ENCODE measurements at regions not wholly inside any gene's neighbourhood (a gene's known extent, or its start where the extent isn't known, plus 50 kb on each side); places are given as distances from the start of the nearest gene placed in this dataset.

- DNase-seq: no peak
Observed at GRCh38 chr11:104522123-104522522, 358.2 kb upstream of the PDGFD start.

GRCh38 chr11:104510169-104510568, 346.2 kb upstream of the PDGFD start:
- no peak for DNase-seq

- no peak for DNase-seq
Observed at GRCh38 chr11:104490182-104490581, 326.2 kb upstream of the PDGFD start.

- DNase-seq: no peak
Observed at GRCh38 chr11:104488561-104488960, 324.6 kb upstream of the PDGFD start.

GRCh38 chr11:104487046-104487806, 323.3 kb upstream of the PDGFD start:
- no peak for DNase-seq

DNA sequence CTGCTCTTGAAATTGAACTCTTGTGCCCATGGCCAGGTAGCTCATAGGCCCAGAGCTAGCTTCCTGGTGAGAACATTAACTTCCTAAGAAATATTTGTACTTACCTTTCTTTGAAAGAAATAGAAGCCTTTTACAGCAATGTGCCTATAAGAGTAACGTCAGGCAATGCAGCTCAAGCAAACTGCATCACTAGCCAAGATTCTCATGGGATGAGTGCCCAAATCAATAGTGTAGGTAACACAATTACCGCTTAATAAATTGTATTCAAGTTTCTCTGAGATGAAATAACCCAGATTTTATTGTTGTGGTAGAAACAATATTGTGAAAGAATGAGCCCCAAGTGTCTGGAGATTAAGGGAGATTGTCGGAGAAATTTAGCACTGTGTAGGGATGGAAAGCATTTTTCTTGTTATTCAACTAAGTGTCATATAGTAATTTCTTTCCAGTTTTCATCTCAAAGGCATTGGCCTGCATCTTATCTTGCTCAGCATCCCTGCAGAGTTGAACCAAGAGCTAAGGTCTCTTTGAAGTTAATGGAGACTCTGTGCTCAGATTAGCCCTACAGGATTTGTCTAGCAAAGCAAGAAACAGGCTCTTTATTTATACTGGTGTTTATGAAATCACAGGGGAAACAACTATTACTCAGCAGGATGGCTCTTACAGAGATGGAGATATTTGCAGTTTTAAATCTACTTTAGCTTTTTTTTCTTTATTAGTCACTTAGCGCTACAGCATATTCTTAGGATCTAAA, 321.0 kb upstream of the PDGFD start:
- no peak for DNase-seq

- DNase-seq: no peak
Observed at GRCh38 chr11:104476898-104477297, 313.0 kb upstream of the PDGFD start.

- no peak for DNase-seq
Observed at GRCh38 chr11:104476454-104476853, 312.5 kb upstream of the PDGFD start.

DNA sequence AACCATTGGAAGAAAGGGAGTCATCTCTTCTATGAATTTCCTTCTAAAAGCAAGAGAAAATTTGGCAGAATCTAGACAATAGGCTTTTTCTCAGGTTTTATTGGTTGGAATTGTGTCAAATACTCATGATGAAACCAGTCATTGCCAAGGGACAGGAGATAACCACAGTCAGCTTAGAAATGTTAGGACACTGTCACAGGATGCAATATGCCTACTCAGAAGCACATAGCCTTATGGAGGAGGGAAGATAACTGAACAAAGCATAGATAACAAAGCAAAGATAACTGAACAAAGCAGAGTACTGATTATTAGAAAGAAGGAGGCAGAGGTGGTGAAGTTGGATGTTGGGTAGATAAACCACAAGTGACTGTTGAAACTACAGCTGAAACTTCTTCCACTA, 303.5 kb upstream of the PDGFD start:
- DNase-seq: no peak

DNA sequence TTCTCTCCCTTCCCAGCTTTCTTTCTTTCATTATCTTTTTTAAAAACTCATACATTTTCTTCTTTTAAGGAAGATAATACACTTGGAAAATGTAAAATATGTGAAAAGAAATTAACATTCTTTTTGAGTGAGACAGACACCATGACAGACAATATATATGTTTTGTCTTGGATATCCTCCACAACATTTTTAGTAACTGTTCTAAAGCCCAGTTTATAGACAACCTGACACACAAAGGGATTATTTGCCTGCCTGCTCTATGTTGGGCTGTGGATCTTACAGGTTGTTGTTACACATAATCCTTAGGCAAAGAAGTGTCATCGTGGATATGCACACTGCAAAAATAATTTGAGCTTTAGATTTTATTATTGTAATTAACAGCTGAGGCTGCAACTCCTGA, 301.4 kb upstream of the PDGFD start:
- DNase-seq: no peak

DNA sequence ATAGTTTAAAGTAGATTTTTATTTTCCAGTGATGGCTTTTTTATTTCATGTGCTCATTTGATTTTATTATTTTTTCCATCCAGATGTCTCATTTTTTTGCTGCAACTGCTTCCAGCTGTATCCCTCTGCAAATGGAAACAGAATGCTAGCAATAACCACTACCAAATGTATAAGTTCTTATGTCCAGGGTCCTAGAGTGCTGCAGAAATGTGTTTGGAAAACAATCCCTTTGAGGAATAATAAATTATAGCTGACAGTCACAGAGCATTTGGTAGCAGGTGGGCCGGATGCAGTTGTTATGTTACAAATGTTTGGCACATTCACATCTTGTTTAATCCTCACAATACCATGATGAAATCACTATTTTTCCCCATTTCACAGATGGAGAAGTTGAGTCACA, 300.7 kb upstream of the PDGFD start:
- no peak for DNase-seq

DNA sequence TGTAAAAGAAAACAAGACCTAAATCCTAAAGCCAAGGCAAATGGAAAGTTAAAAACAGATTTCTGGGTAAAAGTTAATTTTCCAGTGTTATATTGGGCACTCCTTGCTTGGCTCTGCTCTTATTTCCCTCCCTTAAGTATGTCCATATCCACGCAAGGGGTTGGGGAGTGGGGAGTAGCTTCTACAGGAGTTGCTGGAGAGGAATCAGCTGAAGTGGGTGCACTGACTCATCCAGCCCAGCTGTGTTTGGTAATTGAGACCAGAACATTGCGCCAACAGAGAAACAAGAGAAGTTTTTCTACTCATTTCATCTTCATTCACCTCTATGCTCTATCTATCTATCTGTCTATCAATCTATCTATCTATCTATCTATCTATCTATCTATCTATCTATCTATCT, 298.4 kb upstream of the PDGFD start:
- DNase-seq: no peak

GRCh38 chr11:104451197-104451893, 287.4 kb upstream of the PDGFD start:
- no peak for DNase-seq

DNA sequence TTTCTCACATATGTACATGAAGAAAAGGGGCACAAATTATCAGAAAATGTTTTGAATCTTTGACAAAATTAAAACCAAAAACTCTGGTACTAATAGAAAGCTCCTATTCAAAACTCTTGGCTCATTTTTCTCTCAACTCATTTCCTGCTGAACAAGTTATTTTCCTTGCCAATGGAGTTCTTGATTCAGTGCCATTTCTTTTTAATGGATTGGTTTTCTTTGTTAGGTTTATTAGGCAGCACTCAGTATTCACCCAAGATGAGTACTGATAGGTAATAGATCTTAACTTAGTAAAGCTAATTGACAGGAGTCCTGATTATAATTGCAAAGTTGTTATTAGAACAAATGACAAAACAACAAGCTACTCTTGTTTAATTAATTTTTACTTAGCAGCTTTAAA, 279.4 kb upstream of the PDGFD start:
- DNase-seq: no peak

- peak; percentile 48 for DNase-seq
Observed at GRCh38 chr11:104442321-104442720, 278.4 kb upstream of the PDGFD start.

GRCh38 chr11:104435494-104435893, 271.5 kb upstream of the PDGFD start:
- DNase-seq: no peak

DNA sequence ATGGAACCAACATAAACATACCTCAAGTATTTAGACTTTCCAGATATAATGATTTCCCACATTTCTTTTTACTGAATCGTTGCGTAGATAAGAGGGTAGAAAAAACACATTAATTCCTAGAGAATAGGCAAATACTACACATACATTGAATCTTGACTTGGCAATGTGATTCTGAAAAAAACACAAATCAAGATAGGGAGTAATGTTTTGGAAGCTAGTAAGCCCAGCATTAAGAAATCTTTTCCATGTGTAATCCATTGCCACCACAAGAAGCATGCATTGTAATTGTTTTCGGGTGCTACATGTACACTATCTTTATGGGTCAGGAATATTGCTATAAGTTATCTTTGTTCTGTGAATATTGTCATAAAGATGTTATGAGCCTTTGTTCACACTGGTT, 269.8 kb upstream of the PDGFD start:
- DNase-seq: no peak

DNA sequence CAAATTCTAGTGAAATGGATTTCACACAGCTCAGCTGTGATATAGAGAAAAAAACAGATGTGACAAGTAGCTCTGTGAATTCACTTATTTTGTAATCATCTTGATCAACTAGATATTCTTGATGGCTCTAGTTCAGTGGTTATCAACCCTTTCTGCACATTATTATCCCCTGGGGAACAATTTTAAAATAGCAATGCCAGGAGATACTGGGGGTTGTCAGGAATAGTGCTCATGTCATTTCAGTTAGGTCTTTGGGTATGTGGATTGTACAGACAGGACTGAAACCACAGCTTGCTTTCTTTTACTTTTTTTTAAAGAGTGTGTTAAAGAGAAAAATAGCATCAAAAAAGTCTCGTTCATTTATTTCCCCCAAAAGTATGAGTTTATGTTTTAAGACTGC, 269.0 kb upstream of the PDGFD start:
- no peak for DNase-seq

- no peak for DNase-seq
Observed at GRCh38 chr11:104432526-104432925, 268.6 kb upstream of the PDGFD start.

- DNase-seq: no peak
Observed at GRCh38 chr11:104422324-104422944, 258.5 kb upstream of the PDGFD start.

DNA sequence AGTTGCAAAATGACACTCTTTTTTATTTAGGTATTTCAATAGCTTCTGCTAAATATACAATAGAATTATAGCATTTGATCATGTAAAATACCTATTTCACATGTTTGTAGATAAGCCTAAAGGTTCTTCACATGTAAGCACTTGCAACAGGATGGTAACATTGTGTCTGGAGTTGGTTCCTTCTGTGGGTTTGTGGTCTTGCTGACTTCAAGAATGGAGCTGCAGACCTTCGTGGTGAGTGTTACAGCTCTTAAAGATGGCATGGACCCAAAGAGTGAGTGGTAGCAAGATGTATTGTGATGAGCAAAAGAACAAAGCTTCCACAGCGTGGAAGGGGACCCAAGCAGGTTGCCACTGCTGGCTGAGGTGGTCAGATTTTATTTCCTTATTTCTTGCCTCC, 246.4 kb upstream of the PDGFD start:
- no peak for DNase-seq

DNA sequence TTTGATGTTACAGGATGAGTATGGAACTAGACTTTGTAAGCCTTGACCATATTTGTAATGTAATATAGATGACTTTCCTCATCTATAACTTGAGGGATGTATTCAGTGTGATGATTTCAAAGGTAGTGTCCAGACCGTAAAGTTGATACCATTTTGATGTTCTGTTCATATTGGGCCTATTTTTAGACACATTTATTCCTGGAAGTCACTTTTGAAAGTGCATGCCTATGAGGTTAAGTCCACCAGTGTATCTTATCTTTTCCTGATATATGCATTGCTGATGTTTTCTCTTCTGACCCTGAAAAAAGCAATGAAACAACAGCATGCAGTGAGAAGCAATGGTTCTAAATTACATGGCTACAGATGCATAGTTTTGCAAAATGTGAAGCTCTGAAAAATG, 244.7 kb upstream of the PDGFD start:
- DNase-seq: no peak

GRCh38 chr11:104405277-104405676, 241.3 kb upstream of the PDGFD start:
- no peak for DNase-seq

All from SIG-M5 (cell line).